ENCODE measurements at regions not wholly inside any gene's neighbourhood (a gene's known extent, or its start where the extent isn't known, plus 50 kb on each side); places are given as distances from the start of the nearest gene placed in this dataset.

- no peak for DNase-seq
These were observed 330.6 kb downstream of the SHANK2 start for GRCh38 chr11:70921804-70922203.

GRCh38 chr11:70924108-70924507 is 328.3 kb downstream of the SHANK2 start:
- DNase-seq: no peak

- DNase-seq: no peak
These were observed 327.1 kb downstream of the SHANK2 start for GRCh38 chr11:70925238-70925637.

GRCh38 chr11:70926543-70927201 is 325.7 kb downstream of the SHANK2 start:
- no peak for DNase-seq

GRCh38 chr11:70928854-70929598 is 323.4 kb downstream of the SHANK2 start:
- DNase-seq: no peak

- DNase-seq: no peak
These were observed 322.2 kb downstream of the SHANK2 start for GRCh38 chr11:70930215-70930614.

- DNase-seq: no peak
These were observed 320.9 kb downstream of the SHANK2 start for GRCh38 chr11:70931430-70931829.

- no peak for DNase-seq
These were observed 318.3 kb downstream of the SHANK2 start for GRCh38 chr11:70933981-70934583.

GRCh38 chr11:70935006-70935768 is 317.2 kb downstream of the SHANK2 start:
- no peak for DNase-seq

- no peak for DNase-seq
These were observed 309.8 kb downstream of the SHANK2 start for GRCh38 chr11:70942593-70942992.

GRCh38 chr11:70944141-70944540 is 308.2 kb downstream of the SHANK2 start:
- DNase-seq: no peak

- DNase-seq: no peak
These were observed 307.7 kb downstream of the SHANK2 start for GRCh38 chr11:70944636-70945035.

- DNase-seq: no peak
These were observed 304.0 kb downstream of the SHANK2 start for GRCh38 chr11:70948398-70948797.

- DNase-seq: no peak
These were observed 303.4 kb downstream of the SHANK2 start for GRCh38 chr11:70948855-70949531.

GRCh38 chr11:70951139-70951804 is 301.1 kb downstream of the SHANK2 start:
- no peak for DNase-seq

- DNase-seq: no peak
These were observed 300.2 kb downstream of the SHANK2 start for GRCh38 chr11:70952191-70952590.

- no peak for DNase-seq
These were observed 298.7 kb downstream of the SHANK2 start for GRCh38 chr11:70953720-70954119.

- DNase-seq: no peak
These were observed 297.9 kb downstream of the SHANK2 start for GRCh38 chr11:70954471-70954870.
